NCI-H187 (cell line): ENCODE measurements at regions not wholly inside any gene's neighbourhood (a gene's known extent, or its start where the extent isn't known, plus 50 kb on each side); places are given as distances from the start of the nearest gene placed in this dataset.
"Not testable (repeated sequence)": the region's sequence is repeated elsewhere in the genome, so short reads cannot be mapped to it uniquely, and the experiment has no call there.

Source experiments
- DNase-seq, 2 experiments: peaks; one replicate each; lab custom pipeline; 2025; lab: John Stamatoyannopoulos, UW

DNA sequence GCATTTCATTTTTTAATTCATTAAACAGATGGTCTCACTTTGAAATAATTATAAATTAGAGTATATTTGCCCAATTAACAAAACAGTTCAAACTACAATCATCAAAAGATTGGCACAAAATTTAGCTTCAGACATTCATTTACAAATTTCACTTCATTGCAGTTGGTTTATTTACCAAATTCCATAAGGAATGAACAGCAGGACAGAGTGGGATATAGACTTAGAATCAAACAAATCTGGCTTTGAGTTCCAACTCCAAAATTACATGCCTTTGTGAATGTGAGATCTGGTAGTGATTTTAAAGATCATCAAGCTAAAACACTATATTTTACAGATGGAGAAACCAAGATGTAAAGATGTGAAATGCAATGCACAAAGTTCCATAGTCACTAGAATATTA is 310.7 kb upstream of the CNTN5 start:
- no peak for DNase-seq

- DNase-seq: no peak
Observed at GRCh38 chr11:98710986-98711385, 309.8 kb upstream of the CNTN5 start.

DNA sequence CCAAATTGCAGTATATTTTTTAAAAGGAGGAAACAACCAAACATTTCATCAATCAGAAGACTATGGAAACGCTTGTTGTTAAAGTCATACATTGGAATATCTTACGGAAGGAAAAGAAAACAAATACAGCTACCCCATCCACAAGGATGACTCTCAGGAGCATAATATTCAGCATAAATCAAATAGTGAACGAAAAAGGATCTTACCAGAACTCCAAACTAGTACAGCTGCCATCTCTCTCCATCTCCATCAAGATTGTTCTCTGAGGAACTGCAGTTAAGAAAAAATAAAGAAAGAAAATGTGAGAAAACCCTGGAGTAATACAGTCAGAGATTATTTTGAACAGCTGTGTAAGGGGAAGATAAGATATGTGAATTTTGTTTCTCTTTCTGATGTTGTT is 299.8 kb upstream of the CNTN5 start:
- DNase-seq: no peak

GRCh38 chr11:98725471-98725870 is 295.3 kb upstream of the CNTN5 start:
- DNase-seq: no peak

DNA sequence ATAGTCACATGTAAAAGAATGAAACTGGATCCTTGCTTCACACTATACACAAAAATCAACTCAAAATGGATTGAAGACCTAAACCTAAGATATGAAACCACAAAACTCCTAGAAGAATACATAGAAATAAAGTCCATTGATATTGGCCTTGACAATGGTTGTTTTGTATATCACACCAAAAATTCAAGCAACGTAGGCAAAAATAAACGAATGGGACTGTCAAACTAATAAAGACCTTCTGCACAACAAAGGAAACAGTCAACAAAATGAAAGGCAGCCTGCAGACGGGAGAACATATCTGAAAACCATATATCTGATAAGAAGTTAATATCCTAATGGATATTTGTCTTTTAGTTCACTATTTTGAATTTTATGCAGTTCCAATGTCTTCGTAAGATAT is 292.3 kb upstream of the CNTN5 start:
- no peak for DNase-seq

- DNase-seq: no peak
Observed at GRCh38 chr11:98729118-98729517, 291.6 kb upstream of the CNTN5 start.

- DNase-seq: no peak
Observed at GRCh38 chr11:98732947-98733346, 287.8 kb upstream of the CNTN5 start.

GRCh38 chr11:98733378-98733777 is 287.4 kb upstream of the CNTN5 start:
- DNase-seq: not testable (repeated sequence)

DNA sequence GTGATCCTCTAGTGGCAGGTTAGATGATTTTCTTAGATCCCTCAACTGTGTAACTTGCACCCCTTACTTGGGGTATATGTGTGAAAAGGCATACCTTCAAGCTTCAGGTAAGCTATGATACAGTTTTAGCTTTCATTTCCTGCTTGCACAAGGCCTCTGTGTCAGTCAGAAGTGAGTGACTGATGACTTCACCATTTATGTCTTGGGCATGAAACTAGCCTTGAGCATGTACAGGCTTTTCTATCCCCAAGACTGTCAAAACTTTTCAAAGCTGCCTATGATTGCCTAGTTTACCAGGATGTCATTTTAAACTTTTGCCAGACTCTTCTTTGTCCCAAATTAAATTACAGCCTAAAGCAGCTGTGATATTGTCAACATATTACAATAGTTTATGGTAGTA is 286.1 kb upstream of the CNTN5 start:
- no peak for DNase-seq

DNA sequence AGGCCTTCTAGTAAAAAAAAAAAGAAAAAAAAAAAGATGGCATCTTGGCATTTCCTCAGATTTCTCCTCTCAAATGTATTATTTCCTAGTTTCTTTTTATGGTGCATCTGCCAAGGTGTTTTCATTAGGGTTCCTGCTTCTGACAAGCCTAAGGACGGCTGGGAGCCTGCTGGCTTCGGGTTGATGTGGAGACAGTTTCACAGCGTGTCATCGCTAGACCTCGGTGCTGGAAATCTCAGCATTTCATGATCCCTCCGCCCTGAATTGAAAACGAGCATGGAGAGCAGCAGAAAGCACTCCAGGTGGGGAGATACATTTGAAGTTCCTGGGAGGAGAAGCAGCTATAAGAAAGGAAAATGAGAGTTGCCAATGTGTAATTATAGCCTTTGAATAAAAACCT is 283.9 kb upstream of the CNTN5 start:
- DNase-seq: no peak

- DNase-seq: no peak
Observed at GRCh38 chr11:98740321-98740720, 280.4 kb upstream of the CNTN5 start.

DNA sequence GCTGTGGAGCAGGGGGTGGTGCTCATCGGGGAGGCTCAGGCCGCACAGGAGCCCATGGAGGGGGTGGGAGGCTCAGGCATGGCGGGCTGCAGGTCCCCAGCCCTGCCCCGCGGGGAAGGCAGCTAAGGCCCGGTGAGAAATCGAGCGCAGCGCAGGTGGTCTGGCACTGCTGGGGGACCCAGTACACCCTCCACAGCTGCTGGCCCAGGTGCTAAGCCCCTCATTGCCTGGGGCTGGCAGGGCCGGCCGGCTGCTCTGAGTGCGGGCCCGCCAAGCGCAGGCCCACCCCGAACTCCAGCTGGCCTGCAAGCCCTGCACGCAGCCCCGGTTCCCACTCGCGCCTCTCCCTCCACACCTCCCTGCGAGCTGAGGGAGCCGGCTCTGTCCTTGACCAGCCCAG is 257.3 kb upstream of the CNTN5 start:
- DNase-seq: not testable (repeated sequence)

GRCh38 chr11:98766903-98767302 is 253.8 kb upstream of the CNTN5 start:
- DNase-seq: no peak

DNA sequence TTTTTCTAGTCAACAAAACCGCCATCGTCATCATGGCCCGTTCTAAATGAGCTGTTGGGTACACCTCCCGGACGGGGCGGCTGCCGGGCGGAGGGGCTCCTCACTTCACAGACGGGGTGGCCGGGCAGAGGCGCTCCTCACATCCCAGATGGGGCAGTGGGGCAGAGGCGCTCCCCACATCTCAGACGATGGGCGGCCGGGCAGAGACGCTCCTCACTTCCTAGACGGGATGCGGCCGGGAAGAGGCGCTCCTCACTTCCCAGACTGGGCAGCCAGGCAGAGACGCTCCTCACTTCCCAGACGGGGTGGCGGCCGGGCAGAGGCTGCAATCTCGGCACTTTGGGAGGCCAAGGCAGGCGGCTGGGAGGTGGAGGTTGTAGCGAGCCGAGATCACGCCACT is 250.7 kb upstream of the CNTN5 start:
- not testable (repeated sequence) for DNase-seq

- DNase-seq: no peak
Observed at GRCh38 chr11:98771791-98772190, 249.0 kb upstream of the CNTN5 start.

- DNase-seq: no peak
Observed at GRCh38 chr11:98772893-98773292, 247.9 kb upstream of the CNTN5 start.

DNA sequence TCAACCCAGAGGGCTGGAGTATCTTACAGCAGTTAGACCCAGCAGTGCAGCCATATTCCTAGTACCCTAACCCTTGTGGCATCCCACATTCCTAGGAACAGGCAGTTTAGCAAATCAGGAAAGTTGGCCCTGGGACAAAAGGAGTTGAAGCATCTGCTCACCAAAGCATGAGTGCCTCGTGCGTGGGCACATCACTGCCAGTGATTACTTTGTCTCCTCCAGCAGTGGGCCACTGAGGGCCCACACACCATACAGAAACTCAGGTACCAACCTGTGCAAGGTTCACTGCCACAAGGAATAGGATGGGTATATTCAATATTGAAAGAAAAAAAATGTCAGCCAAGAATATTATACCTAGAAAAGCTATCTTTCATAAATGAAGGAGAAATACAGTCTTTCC is 227.5 kb upstream of the CNTN5 start:
- no peak for DNase-seq

- no peak for DNase-seq
Observed at GRCh38 chr11:98798333-98798732, 222.4 kb upstream of the CNTN5 start.

GRCh38 chr11:98800696-98801095 is 220.1 kb upstream of the CNTN5 start:
- no peak for DNase-seq

DNA sequence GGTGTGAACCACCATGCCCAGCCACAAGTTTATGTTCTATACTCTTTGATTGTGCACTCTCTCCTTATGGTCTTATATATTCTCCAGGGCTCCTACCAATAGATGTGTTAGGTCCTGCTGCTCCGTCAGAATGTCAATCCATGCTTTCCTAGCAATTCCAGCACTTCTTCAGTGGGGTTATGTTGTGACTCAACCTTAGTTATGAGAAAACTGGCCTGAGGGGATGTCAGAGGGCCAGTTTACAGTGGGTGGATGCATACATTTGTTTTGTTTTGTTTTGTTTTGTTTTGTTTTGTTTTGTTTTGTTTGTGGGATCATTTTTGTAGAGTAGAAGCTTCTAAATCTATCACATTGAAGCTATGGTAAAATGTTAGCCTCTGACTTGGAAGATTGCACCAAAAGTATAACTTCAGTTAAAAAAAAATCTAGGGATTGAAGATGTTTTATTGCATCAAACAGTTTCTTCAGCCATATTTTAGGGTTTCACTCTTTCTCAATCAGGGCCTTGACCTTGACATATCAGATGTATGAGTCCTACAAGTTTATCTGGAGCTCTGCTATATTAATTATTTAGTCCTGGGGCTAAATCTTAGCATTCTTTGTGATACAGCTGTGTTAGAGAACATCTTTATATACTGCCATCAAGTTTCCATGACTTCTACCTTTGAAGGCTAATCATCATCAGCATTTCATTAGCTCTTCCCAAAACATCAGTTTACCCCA is 191.6 kb upstream of the CNTN5 start:
- DNase-seq: no peak

- DNase-seq: no peak
Observed at GRCh38 chr11:98829971-98830370, 190.8 kb upstream of the CNTN5 start.

DNA sequence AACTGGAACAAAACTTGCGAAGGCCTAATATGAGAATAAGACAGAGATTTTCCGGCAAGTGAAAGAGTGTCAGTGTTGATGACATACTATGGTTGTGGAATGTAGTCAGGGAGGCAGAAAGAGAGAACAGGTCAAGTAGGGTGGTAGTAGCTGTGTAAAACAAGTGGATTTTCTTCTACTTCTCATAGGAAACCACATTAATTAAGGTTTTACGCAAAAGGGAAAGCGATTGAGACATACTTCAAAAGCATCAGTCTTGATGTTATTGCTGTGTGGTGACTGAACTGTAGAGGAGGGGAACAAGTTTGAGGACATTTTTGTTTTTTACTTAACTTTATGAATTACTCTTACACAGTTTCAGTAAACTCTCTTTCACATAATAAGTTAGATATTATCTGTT is 186.0 kb upstream of the CNTN5 start:
- DNase-seq: no peak

DNA sequence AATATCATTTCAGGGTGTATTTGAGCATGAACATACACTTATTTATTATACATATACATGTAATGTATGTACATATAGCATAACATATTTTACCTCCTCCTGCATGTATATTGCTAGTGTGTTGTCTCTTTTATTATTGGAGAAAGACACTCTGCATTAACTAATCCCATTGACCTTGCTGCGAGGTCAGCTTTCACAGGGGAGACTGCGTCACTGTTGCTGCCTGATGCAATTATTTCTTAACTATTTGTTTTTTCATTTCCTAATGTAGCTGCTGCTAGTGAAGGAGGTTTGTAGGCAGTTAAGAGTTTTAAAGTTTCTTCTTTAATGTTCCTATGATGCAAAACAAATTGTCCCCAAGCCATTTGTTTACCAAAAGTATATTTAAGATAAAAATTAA is 185.4 kb upstream of the CNTN5 start:
- DNase-seq: no peak

GRCh38 chr11:98836156-98836555 is 184.6 kb upstream of the CNTN5 start:
- DNase-seq: no peak

- no peak for DNase-seq
Observed at GRCh38 chr11:98842187-98842586, 178.6 kb upstream of the CNTN5 start.
